Stimulated activated CD4-positive, alpha-beta T cell treated with anti-CD3 and anti-CD28 coated beads, Interleukin-12 subunit alpha, Interleukin-12 subunit beta, amount 100 ng/mL, for 4 hours (primary cell): ENCODE measurements at regions not wholly inside any gene's neighbourhood (a gene's known extent, or its start where the extent isn't known, plus 50 kb on each side); places are given as distances from the start of the nearest gene placed in this dataset.
"Not testable (repeated sequence)": the region's sequence is repeated elsewhere in the genome, so short reads cannot be mapped to it uniquely, and the experiment has no call there.

Experiments
- DNase-seq: peaks from one replicate; pipeline ENCODE4 v3.0.0-alpha.2; 2020

GRCh38 chr12:56872366-56872765 lies 61.8 kb downstream of the SDR9C7 start:
- no peak for DNase-seq

- no peak for DNase-seq
These were observed 67.0 kb downstream of the SDR9C7 start for GRCh38 chr12:56867216-56867615.

GRCh38 chr12:56866493-56866892 lies 67.7 kb downstream of the SDR9C7 start:
- no peak for DNase-seq

GRCh38 chr12:56864318-56864717 lies 69.9 kb downstream of the SDR9C7 start:
- DNase-seq: no peak

- DNase-seq: no peak
These were observed 70.4 kb downstream of the SDR9C7 start for GRCh38 chr12:56863789-56864188.

GRCh38 chr12:56862264-56862663 lies 71.9 kb downstream of the SDR9C7 start:
- no peak for DNase-seq

GRCh38 chr12:56853392-56853978 lies 80.7 kb downstream of the SDR9C7 start:
- not testable (repeated sequence) for DNase-seq

GRCh38 chr12:56851462-56851861 lies 82.7 kb downstream of the SDR9C7 start:
- DNase-seq: no peak

- no peak for DNase-seq
These were observed 77.8 kb downstream of the HSD17B6 start for GRCh38 chr12:56840922-56841321.

GRCh38 chr12:56839915-56840325 lies 76.8 kb downstream of the HSD17B6 start:
- DNase-seq: peak; percentile 9

- no peak for DNase-seq
These were observed 76.3 kb downstream of the HSD17B6 start for GRCh38 chr12:56839489-56839848.

GRCh38 chr12:56838621-56839488 lies 75.7 kb downstream of the HSD17B6 start:
- DNase-seq: no peak
